ENCODE measurements at regions not wholly inside any gene's neighbourhood (a gene's known extent, or its start where the extent isn't known, plus 50 kb on each side); places are given as distances from the start of the nearest gene placed in this dataset.
"Not testable (repeated sequence)": the region's sequence is repeated elsewhere in the genome, so short reads cannot be mapped to it uniquely, and the experiment has no call there.

DNA sequence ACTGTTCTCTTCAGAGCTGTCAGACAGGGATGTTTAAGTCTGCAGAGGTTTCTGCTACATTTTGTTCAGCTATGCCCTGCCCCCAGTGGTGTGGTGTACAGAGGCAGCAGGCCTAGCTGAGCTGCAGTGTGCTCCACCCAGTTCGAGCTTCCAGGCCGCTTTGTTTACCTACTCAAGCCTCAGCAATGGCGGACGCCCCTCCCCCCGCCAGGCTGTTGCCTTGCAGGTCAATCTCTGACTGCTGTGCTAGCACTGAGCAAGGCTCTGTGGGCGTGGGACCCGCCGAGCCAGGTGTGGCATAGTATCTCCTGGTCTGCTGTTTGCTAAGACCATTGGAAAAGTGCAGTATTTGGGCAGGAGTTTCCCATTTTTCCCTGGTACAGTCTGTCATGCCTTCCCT lies 1923.1 kb downstream of the LRRC4C start:
- not testable (repeated sequence) for H3K4me3 Mint-ChIP-seq, H3K27ac Mint-ChIP-seq, H3K27me3 Mint-ChIP-seq, ATAC-seq, H3K36me3 Mint-ChIP-seq, H3K4me1 Mint-ChIP-seq
- H3K9me3 Mint-ChIP-seq = peaks cover 26% of the 10 kb centered on the region
